Cardiac muscle cell (in vitro differentiated cells and primary cell): ENCODE measurements at regions not wholly inside any gene's neighbourhood (a gene's known extent, or its start where the extent isn't known, plus 50 kb on each side); places are given as distances from the start of the nearest gene placed in this dataset.

Source experiments
- DNase-seq, 2 donors: peaks; one replicate each; pipeline versions ENCODE4 v3.0.0 to v3.0.0-alpha.2; 2010 to 2017; ENCODE audit warnings: low read depth in 1 of 2, low spot score in 1 of 2
- H3K27ac ChIP-seq: fragments of 200-600 bp; sonication (generic); 2 replicates; pipeline ENCODE4 v1.5.1; 2016
- H3K27me3 ChIP-seq: fragments of 200-600 bp; sonication (generic); 2 replicates; pipeline ENCODE4 v1.6.0; 2016; ENCODE audit warnings: control low read depth
- H3K36me3 ChIP-seq: fragments of 200-600 bp; sonication (generic); 2 replicates; pipeline ENCODE4 v1.5.1; 2016; ENCODE audit warnings: control low read depth
- H3K4me1 ChIP-seq: fragments of 200-600 bp; sonication (generic); 2 replicates; pipeline ENCODE4 v1.8.1; 2017; ENCODE audit warnings: low read depth, mild to moderate bottlenecking, mixed run types
- H3K4me3 ChIP-seq: fragments of 200-600 bp; sonication (generic); 2 replicates; pipeline ENCODE4 v1.5.1; 2016; ENCODE audit warnings: mild to moderate bottlenecking
- H3K9me3 ChIP-seq: fragments of 200-600 bp; sonication (generic); 2 replicates; pipeline ENCODE4 v1.5.1; 2017; ENCODE audit warnings: low read depth, mild to moderate bottlenecking, control low read depth
- TF ChIP-seq, protein P1 (sequence below): IDR thresholded peaks from 2 replicates; pipeline ENCODE4 v1.5.1; 2012; ENCODE audit warnings: low read depth, mild to moderate bottlenecking, low read length

GRCh38 chr13:50415428-50415827, 400.2 kb downstream of the KCNRG start:
- no peak overlapping the region for H3K4me3 ChIP-seq
- peaks cover 28% of the 10 kb centered on the region for H3K4me1 ChIP-seq
- H3K27me3 ChIP-seq = no peaks in the 10 kb centered on the region
- H3K27ac ChIP-seq = no peak overlapping the region
- DNase-seq = peak in 1 of 2 donors; percentile 25
- no peaks in the 10 kb centered on the region for H3K9me3 ChIP-seq
- TF ChIP-seq, protein P1, sequence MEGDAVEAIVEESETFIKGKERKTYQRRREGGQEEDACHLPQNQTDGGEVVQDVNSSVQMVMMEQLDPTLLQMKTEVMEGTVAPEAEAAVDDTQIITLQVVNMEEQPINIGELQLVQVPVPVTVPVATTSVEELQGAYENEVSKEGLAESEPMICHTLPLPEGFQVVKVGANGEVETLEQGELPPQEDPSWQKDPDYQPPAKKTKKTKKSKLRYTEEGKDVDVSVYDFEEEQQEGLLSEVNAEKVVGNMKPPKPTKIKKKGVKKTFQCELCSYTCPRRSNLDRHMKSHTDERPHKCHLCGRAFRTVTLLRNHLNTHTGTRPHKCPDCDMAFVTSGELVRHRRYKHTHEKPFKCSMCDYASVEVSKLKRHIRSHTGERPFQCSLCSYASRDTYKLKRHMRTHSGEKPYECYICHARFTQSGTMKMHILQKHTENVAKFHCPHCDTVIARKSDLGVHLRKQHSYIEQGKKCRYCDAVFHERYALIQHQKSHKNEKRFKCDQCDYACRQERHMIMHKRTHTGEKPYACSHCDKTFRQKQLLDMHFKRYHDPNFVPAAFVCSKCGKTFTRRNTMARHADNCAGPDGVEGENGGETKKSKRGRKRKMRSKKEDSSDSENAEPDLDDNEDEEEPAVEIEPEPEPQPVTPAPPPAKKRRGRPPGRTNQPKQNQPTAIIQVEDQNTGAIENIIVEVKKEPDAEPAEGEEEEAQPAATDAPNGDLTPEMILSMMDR = no peak
- H3K36me3 ChIP-seq = no peaks in the 10 kb centered on the region

- no peak overlapping the region for H3K4me3 ChIP-seq
- H3K27ac ChIP-seq = no peak overlapping the region
- no peaks in the 10 kb centered on the region for H3K27me3 ChIP-seq
- peaks cover 12% of the 10 kb centered on the region for H3K4me1 ChIP-seq
- no peaks in the 10 kb centered on the region for H3K36me3 ChIP-seq
- TF ChIP-seq, protein P1 = no peak
- no peaks in the 10 kb centered on the region for H3K9me3 ChIP-seq
- no peak for DNase-seq
Observed at GRCh38 chr13:50417597-50417996, 402.4 kb downstream of the KCNRG start.

GRCh38 chr13:50419331-50419865, 404.2 kb downstream of the KCNRG start:
- TF ChIP-seq, protein P1 = no peak
- no peaks in the 10 kb centered on the region for H3K36me3 ChIP-seq
- DNase-seq = peak in 1 of 2 donors; percentile 38

DNA sequence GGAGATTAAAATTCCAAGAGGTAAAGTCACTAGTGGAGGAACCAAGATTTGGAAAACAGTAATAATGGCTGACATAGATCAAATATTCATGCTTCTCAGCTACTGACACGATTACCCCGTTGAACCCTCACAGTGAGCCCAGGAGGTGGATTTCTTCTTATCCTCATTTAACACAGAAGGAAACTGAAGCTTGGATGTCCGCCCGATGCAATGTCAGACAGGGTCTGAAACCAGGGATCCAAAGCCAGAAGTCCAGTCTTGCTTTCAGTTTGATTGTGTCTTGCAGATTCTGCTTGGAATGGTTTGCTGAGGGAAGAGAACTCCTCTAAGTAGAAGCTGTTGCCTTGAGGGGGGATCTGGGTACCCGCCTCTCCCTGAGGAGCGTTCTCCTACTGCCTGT, 404.7 kb downstream of the KCNRG start:
- H3K4me1 ChIP-seq = peaks cover 22% of the 10 kb centered on the region
- H3K27me3 ChIP-seq = no peaks in the 10 kb centered on the region
- H3K36me3 ChIP-seq = no peaks in the 10 kb centered on the region
- TF ChIP-seq, protein P1 = no peak
- DNase-seq = peak in 1 of 2 donors; percentile 49
- H3K9me3 ChIP-seq = no peaks in the 10 kb centered on the region
- no peak overlapping the region for H3K27ac ChIP-seq
- no peak overlapping the region for H3K4me3 ChIP-seq

More at GRCh38 chr13:50419331-50419865, 404.2 kb downstream of the KCNRG start:
- Histone ChIP-seq H3K27me3 (no peaks in the 10 kb centered on the region), H3K9me3 (no peaks in the 10 kb centered on the region), H3K4me3 (no peak overlapping the region), H3K4me1 (peaks cover 22% of the 10 kb centered on the region), H3K27ac (no peak overlapping the region)

DNA sequence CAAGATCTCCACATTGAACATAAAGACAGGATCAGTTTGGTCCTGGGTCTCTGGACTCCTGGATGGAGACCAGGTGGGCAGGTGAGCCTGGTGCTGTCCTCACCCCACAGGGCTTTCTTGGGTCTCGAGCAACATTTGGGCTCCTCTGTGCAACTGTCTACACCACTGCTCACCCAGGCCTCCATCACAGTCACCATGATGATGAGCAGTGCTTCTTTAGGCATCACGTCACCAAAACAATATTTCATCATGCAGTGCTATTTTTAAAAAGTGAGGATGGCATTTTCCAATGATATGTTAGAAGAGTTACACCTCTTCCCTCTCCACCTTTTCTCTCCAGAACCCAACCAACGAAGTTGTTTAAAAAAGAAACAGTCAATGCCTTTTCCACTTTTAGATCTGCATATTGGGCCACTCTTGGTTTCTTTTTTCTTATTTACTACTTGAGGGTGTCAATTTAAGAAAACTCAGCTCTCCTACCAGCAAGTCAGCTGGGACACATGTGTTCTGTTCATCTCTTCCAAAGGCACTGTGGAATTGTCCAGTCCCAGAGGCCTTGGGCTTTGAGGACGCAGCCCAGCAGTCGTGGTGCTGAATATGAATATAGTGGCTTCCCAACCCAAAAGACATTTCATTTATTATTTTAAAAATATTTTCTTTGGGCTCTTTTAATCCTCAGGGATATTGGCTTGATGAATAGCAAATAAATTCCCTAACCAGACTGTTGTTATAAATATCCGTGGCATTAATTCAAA, 405.7 kb downstream of the KCNRG start:
- Histone ChIP-seq H3K9me3 (no peaks in the 10 kb centered on the region), H3K27me3 (no peaks in the 10 kb centered on the region), H3K27ac (no peak overlapping the region), H3K4me3 (no peak overlapping the region), H3K4me1 (peaks cover 22% of the 10 kb centered on the region), H3K36me3 (no peaks in the 10 kb centered on the region)
- DNase-seq = no peak
- TF ChIP-seq, protein P1 = no peak
